Endothelial cell (in vitro differentiated cells): ENCODE measurements at regions not wholly inside any gene's neighbourhood (a gene's known extent, or its start where the extent isn't known, plus 50 kb on each side); places are given as distances from the start of the nearest gene placed in this dataset.

Experiments
- DNase-seq: peaks from one replicate; pipeline ENCODE4 v3.0.0; 2021; ENCODE audit warnings: low spot score
- H3K27ac Mint-ChIP-seq: one replicate; pipeline ENCODE4 v1.8.0; 2021; ENCODE audit warnings: mixed read lengths, inconsistent platforms; ENCODE audit not compliant: unreplicated experiment
- H3K27me3 Mint-ChIP-seq: one replicate; pipeline ENCODE4 v1.8.0; 2021; ENCODE audit warnings: mild to moderate bottlenecking, moderate library complexity, mixed read lengths, inconsistent platforms; ENCODE audit not compliant: unreplicated experiment
- H3K36me3 Mint-ChIP-seq: one replicate; pipeline ENCODE4 v1.8.0; 2021; ENCODE audit warnings: mild to moderate bottlenecking, low read depth, mixed read lengths, inconsistent platforms; ENCODE audit not compliant: unreplicated experiment
- H3K4me1 Mint-ChIP-seq: one replicate; pipeline ENCODE4 v1.8.0; 2021; ENCODE audit warnings: mild to moderate bottlenecking, mixed read lengths, inconsistent platforms; ENCODE audit not compliant: unreplicated experiment
- H3K4me3 Mint-ChIP-seq: one replicate; pipeline ENCODE4 v1.8.0; 2021; ENCODE audit warnings: mild to moderate bottlenecking, mixed read lengths, inconsistent platforms; ENCODE audit not compliant: unreplicated experiment
- H3K9me3 Mint-ChIP-seq: one replicate; pipeline ENCODE4 v1.8.0; 2021; ENCODE audit warnings: mixed read lengths, inconsistent platforms; ENCODE audit not compliant: unreplicated experiment
- TF ChIP-seq, protein P1 (sequence below): fragments of 200-600 bp; sonication (generic); IDR thresholded peaks from one replicate; pipeline ENCODE4 v1.5.0; 2021; ENCODE audit warnings: antibody characterized with exemption; ENCODE audit not compliant: unreplicated experiment

DNA sequence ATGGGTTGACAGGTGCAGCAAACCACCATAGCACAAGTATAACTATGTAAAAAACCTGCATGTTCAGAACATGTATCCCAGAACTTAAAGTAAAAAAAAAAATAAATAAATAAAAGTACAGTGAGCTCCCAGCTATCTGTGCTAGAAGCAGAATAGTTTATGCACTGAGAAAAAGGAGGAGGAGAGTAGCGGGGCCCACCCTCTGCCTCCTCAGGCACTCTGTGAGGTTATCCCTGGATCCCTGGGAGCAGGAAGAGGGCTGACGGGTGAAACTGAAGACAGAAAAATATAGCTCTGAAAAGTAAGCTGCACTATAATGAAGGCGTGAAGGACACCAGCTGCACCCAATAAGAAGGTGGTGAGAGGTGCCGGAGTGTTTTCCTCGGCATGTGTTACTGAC lies 117.2 kb downstream of the SIPA1L2 start:
- Mint-ChIP-seq H3K27me3 (peaks cover 3% of the 10 kb centered on the region), H3K27ac (no peak overlapping the region), H3K9me3 (no peaks in the 10 kb centered on the region), H3K4me1 (peaks cover 53% of the 10 kb centered on the region), H3K36me3 (peaks cover 34% of the 10 kb centered on the region), H3K4me3 (no peak overlapping the region)
- TF ChIP-seq, protein P1, sequence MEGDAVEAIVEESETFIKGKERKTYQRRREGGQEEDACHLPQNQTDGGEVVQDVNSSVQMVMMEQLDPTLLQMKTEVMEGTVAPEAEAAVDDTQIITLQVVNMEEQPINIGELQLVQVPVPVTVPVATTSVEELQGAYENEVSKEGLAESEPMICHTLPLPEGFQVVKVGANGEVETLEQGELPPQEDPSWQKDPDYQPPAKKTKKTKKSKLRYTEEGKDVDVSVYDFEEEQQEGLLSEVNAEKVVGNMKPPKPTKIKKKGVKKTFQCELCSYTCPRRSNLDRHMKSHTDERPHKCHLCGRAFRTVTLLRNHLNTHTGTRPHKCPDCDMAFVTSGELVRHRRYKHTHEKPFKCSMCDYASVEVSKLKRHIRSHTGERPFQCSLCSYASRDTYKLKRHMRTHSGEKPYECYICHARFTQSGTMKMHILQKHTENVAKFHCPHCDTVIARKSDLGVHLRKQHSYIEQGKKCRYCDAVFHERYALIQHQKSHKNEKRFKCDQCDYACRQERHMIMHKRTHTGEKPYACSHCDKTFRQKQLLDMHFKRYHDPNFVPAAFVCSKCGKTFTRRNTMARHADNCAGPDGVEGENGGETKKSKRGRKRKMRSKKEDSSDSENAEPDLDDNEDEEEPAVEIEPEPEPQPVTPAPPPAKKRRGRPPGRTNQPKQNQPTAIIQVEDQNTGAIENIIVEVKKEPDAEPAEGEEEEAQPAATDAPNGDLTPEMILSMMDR, result no peak
- no peak for DNase-seq

DNA sequence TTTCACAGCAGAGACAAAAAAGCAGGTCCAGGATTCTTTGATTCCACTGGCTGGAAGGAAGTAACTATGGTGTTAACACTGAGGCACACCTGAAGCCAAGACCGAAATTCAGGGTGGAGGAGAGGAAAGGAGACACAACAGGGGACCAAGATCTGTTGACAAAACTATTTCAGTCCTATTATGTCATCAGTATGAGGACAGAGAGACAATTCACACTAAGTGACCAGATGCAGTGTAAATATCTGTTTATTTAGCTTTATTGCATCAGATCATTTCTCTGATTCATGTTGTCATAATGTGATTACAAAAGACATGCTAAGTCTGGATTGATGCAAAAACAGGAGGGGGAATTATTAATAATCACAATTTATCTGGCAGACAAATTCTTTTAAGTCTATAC lies 118.8 kb downstream of the SIPA1L2 start:
- no peaks in the 10 kb centered on the region for H3K9me3 Mint-ChIP-seq
- peaks cover 3% of the 10 kb centered on the region for H3K27me3 Mint-ChIP-seq
- peaks cover 36% of the 10 kb centered on the region for H3K36me3 Mint-ChIP-seq
- H3K27ac Mint-ChIP-seq, result no peak overlapping the region
- no peak overlapping the region for H3K4me3 Mint-ChIP-seq
- H3K4me1 Mint-ChIP-seq, result peaks cover 55% of the 10 kb centered on the region
- TF ChIP-seq, protein P1, result no peak
- DNase-seq, result no peak

DNA sequence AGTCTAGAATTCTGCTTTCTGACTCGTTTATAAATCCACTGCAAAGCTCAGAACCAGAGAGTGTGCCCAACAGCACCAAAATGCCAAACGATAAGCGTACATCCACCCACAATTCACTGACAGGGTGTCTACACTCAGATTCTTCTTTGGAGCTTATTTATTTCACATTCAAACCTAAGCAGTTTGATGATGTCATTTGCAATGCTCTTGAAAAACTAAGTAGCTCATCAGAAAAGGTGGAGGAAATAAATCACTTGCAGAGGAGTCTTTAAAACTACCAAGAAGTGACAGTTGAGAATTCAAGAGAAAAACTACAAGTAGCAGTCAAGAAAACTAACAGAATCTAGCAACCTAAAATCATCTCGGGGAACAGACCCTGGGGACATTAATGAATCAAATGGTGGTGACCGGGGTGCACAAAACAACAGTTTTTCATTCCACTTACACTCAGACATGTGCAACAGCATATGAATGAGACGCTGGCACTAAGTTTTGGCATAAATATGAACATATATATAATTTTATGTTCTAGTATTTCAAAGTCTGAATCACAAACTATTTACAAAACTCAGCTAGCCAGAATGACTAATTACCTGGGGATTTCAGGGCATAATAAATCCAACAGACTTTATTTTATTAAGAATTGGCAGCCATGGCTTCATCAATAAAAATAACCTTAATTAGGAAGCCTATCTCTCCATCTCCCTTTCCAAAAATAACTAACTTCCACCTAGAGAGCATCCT lies 119.4 kb downstream of the SIPA1L2 start:
- H3K27ac Mint-ChIP-seq, result peak overlapping the region; percentile 48
- H3K9me3 Mint-ChIP-seq, result no peaks in the 10 kb centered on the region
- peaks cover 56% of the 10 kb centered on the region for H3K4me1 Mint-ChIP-seq
- TF ChIP-seq, protein P1, result no peak
- DNase-seq, result no peak
- peaks cover 3% of the 10 kb centered on the region for H3K27me3 Mint-ChIP-seq
- H3K36me3 Mint-ChIP-seq, result peaks cover 33% of the 10 kb centered on the region
- H3K4me3 Mint-ChIP-seq, result no peak overlapping the region

DNA sequence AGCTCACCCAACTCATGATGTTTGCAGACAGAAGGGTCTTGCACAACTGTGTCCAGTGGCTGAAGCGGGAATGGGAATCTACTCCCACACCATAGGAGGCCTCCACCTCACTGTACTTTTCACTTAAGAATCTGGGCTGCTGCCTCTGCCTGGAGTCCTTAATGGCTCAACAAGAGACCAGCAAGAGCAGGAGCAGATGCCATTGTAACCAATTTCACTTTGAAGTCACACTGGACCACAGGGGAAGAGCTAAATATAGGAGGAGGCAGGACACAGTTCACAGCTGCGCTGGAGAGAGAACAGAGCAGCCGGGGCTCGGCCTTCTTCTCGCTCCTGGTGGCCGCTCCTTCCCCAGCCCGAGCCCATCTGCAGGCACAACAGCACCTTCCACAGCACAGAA lies 120.4 kb downstream of the SIPA1L2 start:
- peaks cover 61% of the 10 kb centered on the region for H3K4me1 Mint-ChIP-seq
- peak overlapping the region; percentile 73 for H3K27ac Mint-ChIP-seq
- TF ChIP-seq, protein P1, result no peak
- peaks cover 28% of the 10 kb centered on the region for H3K36me3 Mint-ChIP-seq
- H3K9me3 Mint-ChIP-seq, result no peaks in the 10 kb centered on the region
- no peak for DNase-seq
- peak overlapping the region; percentile 34 for H3K4me3 Mint-ChIP-seq
- peaks cover 7% of the 10 kb centered on the region for H3K27me3 Mint-ChIP-seq

DNA sequence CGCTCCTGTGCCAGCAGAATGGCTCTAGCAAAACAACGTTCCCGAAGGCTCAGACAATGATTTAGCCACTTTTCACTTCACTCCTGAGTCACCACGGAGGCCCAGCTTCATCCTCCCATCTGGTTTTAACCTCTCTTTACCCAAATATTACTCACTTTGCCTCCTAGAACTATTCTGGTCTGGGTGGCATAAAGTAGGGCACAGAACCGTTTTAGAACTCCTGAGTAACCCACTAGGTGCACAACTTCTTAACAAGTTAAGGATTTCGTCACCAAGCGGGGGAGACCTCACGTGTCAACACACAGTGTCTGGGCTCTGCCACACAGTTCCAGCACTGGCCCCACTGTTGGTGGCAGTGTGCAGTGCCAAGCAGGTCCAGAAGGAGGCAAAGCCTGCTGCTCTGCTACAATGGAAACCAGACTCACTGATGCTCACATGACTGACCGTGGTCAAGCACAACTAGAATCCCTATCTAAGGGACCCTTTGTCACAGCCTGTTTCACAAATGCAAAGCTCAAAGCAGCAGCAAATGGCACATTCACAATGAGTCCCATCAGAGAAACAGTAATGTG lies 121.7 kb downstream of the SIPA1L2 start:
- TF ChIP-seq, protein P1, result no peak
- Mint-ChIP-seq H3K4me3 (no peak overlapping the region), H3K27ac (no peak overlapping the region), H3K36me3 (peaks cover 20% of the 10 kb centered on the region), H3K9me3 (no peaks in the 10 kb centered on the region), H3K4me1 (peaks cover 66% of the 10 kb centered on the region), H3K27me3 (peaks cover 6% of the 10 kb centered on the region)
- no peak for DNase-seq
